ENCODE measurements at regions not wholly inside any gene's neighbourhood (a gene's known extent, or its start where the extent isn't known, plus 50 kb on each side); places are given as distances from the start of the nearest gene placed in this dataset.

DNA sequence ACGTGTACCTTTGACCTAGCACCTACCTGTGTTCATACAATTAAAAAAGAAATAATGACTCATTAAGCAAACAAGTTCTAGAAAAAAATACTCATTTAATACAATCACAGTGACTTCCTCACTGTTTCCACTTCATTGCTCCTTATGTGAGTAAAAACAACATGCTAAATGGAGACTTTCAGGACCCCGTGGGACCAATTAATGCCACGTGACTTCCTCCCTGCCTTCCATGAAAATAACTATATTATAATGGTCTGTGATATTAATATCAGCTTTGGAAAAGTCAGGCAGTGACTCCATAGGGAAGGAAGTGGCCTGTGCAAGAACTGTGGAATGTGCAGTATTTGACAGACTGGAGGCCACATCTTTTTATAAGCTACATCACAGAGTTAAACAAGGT is 337.8 kb downstream of the HLX start:
- TF ChIP-seq POLR2A (IDR thresholded peaks at IDR 0.05) (no peak), CTCF (IDR thresholded peaks at IDR 0.05 in 8 of 11, conservative IDR thresholded peaks at IDR 0.05 in 3 of 11) (no peak), POLR2AphosphoS5 (IDR thresholded peaks at IDR 0.05) (no peak)

All from spleen (tissue), 7 donors.